ENCODE measurements at regions not wholly inside any gene's neighbourhood (a gene's known extent, or its start where the extent isn't known, plus 50 kb on each side); places are given as distances from the start of the nearest gene placed in this dataset.

GRCh38 chrX:39194673-39195072 is 393.4 kb downstream of the MID1IP1 start:
- peaks cover 22% of the 10 kb centered on the region for H3K4me1 ChIP-seq (ENCODE audit: control insufficient read depth, insufficient read depth, low read length)
- H3K4me3 ChIP-seq (ENCODE audit: low read depth, low read length): no peak overlapping the region
- H3K9ac ChIP-seq (ENCODE audit: low read depth, low read length): no peak overlapping the region
- no peaks in the 10 kb centered on the region for H3K9me3 ChIP-seq (ENCODE audit: control insufficient read depth, insufficient read depth, low read length)
- no peaks in the 10 kb centered on the region for H3K36me3 ChIP-seq (ENCODE audit: control insufficient read depth, insufficient read depth, low read length)
- 0 out of 2 replicates have a peak, but pooled peaks cover 5% of the 10 kb centered on the region for H3K27me3 ChIP-seq (ENCODE audit: control insufficient read depth, insufficient read depth, low read length)
- H3K27ac ChIP-seq (ENCODE audit: low read depth, low read length): no peak overlapping the region

GRCh38 chrX:39195156-39195555 is 393.9 kb downstream of the MID1IP1 start:
- Histone ChIP-seq H3K4me1 (ENCODE audit: control insufficient read depth, insufficient read depth, low read length) (peaks cover 22% of the 10 kb centered on the region), H3K27ac (ENCODE audit: low read depth, low read length) (no peak overlapping the region), H3K27me3 (ENCODE audit: control insufficient read depth, insufficient read depth, low read length) (0 out of 2 replicates have a peak, but pooled peaks cover 5% of the 10 kb centered on the region), H3K9me3 (ENCODE audit: control insufficient read depth, insufficient read depth, low read length) (no peaks in the 10 kb centered on the region), H3K4me3 (ENCODE audit: low read depth, low read length) (no peak overlapping the region), H3K9ac (ENCODE audit: low read depth, low read length) (no peak overlapping the region), H3K36me3 (ENCODE audit: control insufficient read depth, insufficient read depth, low read length) (no peaks in the 10 kb centered on the region)

GRCh38 chrX:39196192-39197102 is 395.2 kb downstream of the MID1IP1 start:
- H3K4me1 ChIP-seq (ENCODE audit: control insufficient read depth, insufficient read depth, low read length): peaks cover 22% of the 10 kb centered on the region
- no peak overlapping the region for H3K4me3 ChIP-seq (ENCODE audit: low read depth, low read length)
- 0 out of 2 replicates have a peak, but pooled peaks cover 5% of the 10 kb centered on the region for H3K27me3 ChIP-seq (ENCODE audit: control insufficient read depth, insufficient read depth, low read length)
- no peak overlapping the region for H3K27ac ChIP-seq (ENCODE audit: low read depth, low read length)
- H3K9me3 ChIP-seq (ENCODE audit: control insufficient read depth, insufficient read depth, low read length): no peaks in the 10 kb centered on the region
- no peak overlapping the region for H3K9ac ChIP-seq (ENCODE audit: low read depth, low read length)
- no peaks in the 10 kb centered on the region for H3K36me3 ChIP-seq (ENCODE audit: control insufficient read depth, insufficient read depth, low read length)

GRCh38 chrX:39199429-39199828 is 398.2 kb downstream of the MID1IP1 start:
- Histone ChIP-seq H3K9me3 (ENCODE audit: control insufficient read depth, insufficient read depth, low read length) (peaks cover 5% of the 10 kb centered on the region; the same call in 1 of the 2 replicates), H3K27me3 (ENCODE audit: control insufficient read depth, insufficient read depth, low read length) (0 out of 2 replicates have a peak, but pooled peaks cover 5% of the 10 kb centered on the region), H3K9ac (ENCODE audit: low read depth, low read length) (no peak overlapping the region), H3K36me3 (ENCODE audit: control insufficient read depth, insufficient read depth, low read length) (no peaks in the 10 kb centered on the region), H3K4me1 (ENCODE audit: control insufficient read depth, insufficient read depth, low read length) (peaks cover 22% of the 10 kb centered on the region), H3K27ac (ENCODE audit: low read depth, low read length) (no peak overlapping the region), H3K4me3 (ENCODE audit: low read depth, low read length) (no peak overlapping the region)

- peaks cover 5% of the 10 kb centered on the region; the same call in 1 of the 2 replicates for H3K9me3 ChIP-seq (ENCODE audit: control insufficient read depth, insufficient read depth, low read length)
- no peak overlapping the region for H3K4me3 ChIP-seq (ENCODE audit: low read depth, low read length)
- H3K4me1 ChIP-seq (ENCODE audit: control insufficient read depth, insufficient read depth, low read length): peaks cover 6% of the 10 kb centered on the region
- H3K36me3 ChIP-seq (ENCODE audit: control insufficient read depth, insufficient read depth, low read length): no peaks in the 10 kb centered on the region
- H3K27ac ChIP-seq (ENCODE audit: low read depth, low read length): no peak overlapping the region
- no peak overlapping the region for H3K9ac ChIP-seq (ENCODE audit: low read depth, low read length)
- H3K27me3 ChIP-seq (ENCODE audit: control insufficient read depth, insufficient read depth, low read length): 0 out of 2 replicates have a peak, but pooled peaks cover 2% of the 10 kb centered on the region
These were observed 400.2 kb downstream of the MID1IP1 start for GRCh38 chrX:39201305-39201990.

- Histone ChIP-seq H3K4me3 (ENCODE audit: low read depth, low read length) (no peak overlapping the region), H3K36me3 (ENCODE audit: control insufficient read depth, insufficient read depth, low read length) (no peaks in the 10 kb centered on the region), H3K9me3 (ENCODE audit: control insufficient read depth, insufficient read depth, low read length) (peaks cover 5% of the 10 kb centered on the region; the same call in 1 of the 2 replicates), H3K9ac (ENCODE audit: low read depth, low read length) (no peak overlapping the region), H3K27ac (ENCODE audit: low read depth, low read length) (no peak overlapping the region), H3K4me1 (ENCODE audit: control insufficient read depth, insufficient read depth, low read length) (no peaks in the 10 kb centered on the region), H3K27me3 (ENCODE audit: control insufficient read depth, insufficient read depth, low read length) (no peaks in the 10 kb centered on the region)
These were observed 401.4 kb downstream of the MID1IP1 start for GRCh38 chrX:39202641-39203040.

- H3K27ac ChIP-seq (ENCODE audit: low read depth, low read length): no peak overlapping the region
- no peaks in the 10 kb centered on the region for H3K36me3 ChIP-seq (ENCODE audit: control insufficient read depth, insufficient read depth, low read length)
- no peak overlapping the region for H3K9ac ChIP-seq (ENCODE audit: low read depth, low read length)
- H3K4me3 ChIP-seq (ENCODE audit: low read depth, low read length): no peak overlapping the region
- H3K4me1 ChIP-seq (ENCODE audit: control insufficient read depth, insufficient read depth, low read length): no peaks in the 10 kb centered on the region
- no peaks in the 10 kb centered on the region for H3K27me3 ChIP-seq (ENCODE audit: control insufficient read depth, insufficient read depth, low read length)
- H3K9me3 ChIP-seq (ENCODE audit: control insufficient read depth, insufficient read depth, low read length): peaks cover 5% of the 10 kb centered on the region; the same call in 1 of the 2 replicates
These were observed 402.2 kb downstream of the MID1IP1 start for GRCh38 chrX:39203427-39203826.

GRCh38 chrX:39204353-39204752 is 403.1 kb downstream of the MID1IP1 start:
- Histone ChIP-seq H3K9me3 (ENCODE audit: control insufficient read depth, insufficient read depth, low read length) (peaks cover 5% of the 10 kb centered on the region; the same call in 1 of the 2 replicates), H3K9ac (ENCODE audit: low read depth, low read length) (no peak overlapping the region), H3K27ac (ENCODE audit: low read depth, low read length) (no peak overlapping the region), H3K36me3 (ENCODE audit: control insufficient read depth, insufficient read depth, low read length) (no peaks in the 10 kb centered on the region), H3K4me1 (ENCODE audit: control insufficient read depth, insufficient read depth, low read length) (no peaks in the 10 kb centered on the region), H3K27me3 (ENCODE audit: control insufficient read depth, insufficient read depth, low read length) (no peaks in the 10 kb centered on the region), H3K4me3 (ENCODE audit: low read depth, low read length) (no peak overlapping the region)

GRCh38 chrX:39204945-39205344 is 403.7 kb downstream of the MID1IP1 start:
- no peak overlapping the region for H3K27ac ChIP-seq (ENCODE audit: low read depth, low read length)
- no peak overlapping the region for H3K4me3 ChIP-seq (ENCODE audit: low read depth, low read length)

GRCh38 chrX:39205467-39205866 is 404.2 kb downstream of the MID1IP1 start:
- H3K9ac ChIP-seq (ENCODE audit: low read depth, low read length): no peak overlapping the region
- H3K27ac ChIP-seq (ENCODE audit: low read depth, low read length): no peak overlapping the region
- no peaks in the 10 kb centered on the region for H3K4me1 ChIP-seq (ENCODE audit: control insufficient read depth, insufficient read depth, low read length)
- H3K4me3 ChIP-seq (ENCODE audit: low read depth, low read length): no peak overlapping the region
- H3K36me3 ChIP-seq (ENCODE audit: control insufficient read depth, insufficient read depth, low read length): no peaks in the 10 kb centered on the region
- no peaks in the 10 kb centered on the region for H3K27me3 ChIP-seq (ENCODE audit: control insufficient read depth, insufficient read depth, low read length)
- H3K9me3 ChIP-seq (ENCODE audit: control insufficient read depth, insufficient read depth, low read length): peaks cover 12% of the 10 kb centered on the region

More at GRCh38 chrX:39204945-39205344, 403.7 kb downstream of the MID1IP1 start:
- Histone ChIP-seq H3K9me3 (ENCODE audit: control insufficient read depth, insufficient read depth, low read length) (peaks cover 7% of the 10 kb centered on the region), H3K9ac (ENCODE audit: low read depth, low read length) (no peak overlapping the region), H3K4me1 (ENCODE audit: control insufficient read depth, insufficient read depth, low read length) (no peaks in the 10 kb centered on the region), H3K36me3 (ENCODE audit: control insufficient read depth, insufficient read depth, low read length) (no peaks in the 10 kb centered on the region), H3K27me3 (ENCODE audit: control insufficient read depth, insufficient read depth, low read length) (no peaks in the 10 kb centered on the region)
